GM13977 (cell line): ENCODE measurements at regions not wholly inside any gene's neighbourhood (a gene's known extent, or its start where the extent isn't known, plus 50 kb on each side); places are given as distances from the start of the nearest gene placed in this dataset.

ENCODE experiments used
- DNase-seq: peaks from one replicate; pipeline ENCODE4 v3.0.0; 2012; ENCODE audit warnings: low spot score
- CTCF ChIP-seq: IDR thresholded peaks from 2 replicates; pipeline ENCODE4 v1.5.1; 2012; ENCODE audit warnings: mild to moderate bottlenecking, control low read depth; ENCODE audit not compliant: insufficient read depth; ENCODE audit errors: extremely low read depth, missing control alignments
- in situ Hi-C: fragments of 300-500 bp; cut with MboI; formaldehyde crosslinking; loops from one replicate; pipeline ENCODE4 v1.12.0; 2022; ENCODE audit warnings: low sequenced_read_pairs, low pct_unique_long_range_greater_than_20kb, mixed read lengths, inconsistent platforms; ENCODE audit not compliant: unreplicated experiment

- no peak for TF ChIP-seq CTCF
- in situ Hi-C loops, result no loop called here
- no peak for DNase-seq
Measured at GRCh38 chr1:181390410-181391077, 92.8 kb upstream of the CACNA1E start.

GRCh38 chr1:181391301-181391900 lies 91.9 kb upstream of the CACNA1E start:
- in situ Hi-C loops, result no loop called here
- DNase-seq, result no peak
- TF ChIP-seq CTCF, result peak; percentile 1

GRCh38 chr1:181392133-181392532 lies 91.2 kb upstream of the CACNA1E start:
- no peak for DNase-seq
- TF ChIP-seq CTCF, result no peak
- in situ Hi-C loops, result no loop called here

GRCh38 chr1:181392613-181393220 lies 90.6 kb upstream of the CACNA1E start:
- DNase-seq, result no peak
- in situ Hi-C loops, result no loop called here
- no peak for TF ChIP-seq CTCF

GRCh38 chr1:181394766-181395165 lies 88.6 kb upstream of the CACNA1E start:
- no peak for DNase-seq
- in situ Hi-C loops, result no loop called here
- no peak for TF ChIP-seq CTCF

GRCh38 chr1:181396171-181396670 lies 87.1 kb upstream of the CACNA1E start:
- DNase-seq, result no peak
- in situ Hi-C loops, result no loop called here
- no peak for TF ChIP-seq CTCF
